Lung (tissue), 11 donors: ENCODE measurements at regions not wholly inside any gene's neighbourhood (a gene's known extent, or its start where the extent isn't known, plus 50 kb on each side); places are given as distances from the start of the nearest gene placed in this dataset.

ENCODE experiments used
- ATAC-seq: fragments of 200-7000 bp; cut with Tn5 transposase; one replicate; pipeline ENCODE4 v1.9.1; 2020; ENCODE audit warnings: moderate number of reproducible peaks; ENCODE audit not compliant: insufficient read depth, low FRiP score
- DNase-seq, 3 donors: peaks; one replicate each; pipeline ENCODE4 v3.0.0-alpha.2; 2013 to 2017
- H3K27ac ChIP-seq, 2 donors: one replicate each; pipeline ENCODE4 v1.5.1; 2013; ENCODE audit warnings: mild to moderate bottlenecking in 2 of 2, moderate library complexity in 2 of 2, control low read depth in 1 of 2, inconsistent platforms in 1 of 2, low read depth in 1 of 2, low read length in 1 of 2
- H3K27me3 ChIP-seq, 3 donors: one replicate each; pipeline ENCODE4 v1.5.1; 2013; ENCODE audit warnings: low read length in 2 of 3; ENCODE audit not compliant: control insufficient read depth in 3 of 3, insufficient read depth in 3 of 3
- H3K36me3 ChIP-seq, 4 donors: one replicate each; pipeline ENCODE4 v1.5.1; 2013; ENCODE audit warnings: low read length in 4 of 4, mild to moderate bottlenecking in 1 of 4, moderate library complexity in 1 of 4; ENCODE audit not compliant: control insufficient read depth in 4 of 4, insufficient read depth in 4 of 4
- H3K4me1 ChIP-seq, 5 donors: one replicate each; pipeline ENCODE4 v1.5.1; 2013; ENCODE audit warnings: low read length in 5 of 5, mild to moderate bottlenecking in 2 of 5, moderate library complexity in 1 of 5; ENCODE audit not compliant: control insufficient read depth in 5 of 5, insufficient read depth in 5 of 5
- H3K4me3 ChIP-seq: one replicate; pipeline ENCODE4 v1.5.1; 2013; ENCODE audit warnings: mild to moderate bottlenecking, control low read depth, moderate library complexity
- H3K9ac ChIP-seq, 2 donors: one replicate each; pipeline ENCODE4 v1.5.1; 2013; ENCODE audit warnings: low read length in 2 of 2, control low read depth in 1 of 2; ENCODE audit not compliant: insufficient read depth in 1 of 2
- H3K9me3 ChIP-seq, 4 donors: one replicate each; pipeline ENCODE4 v1.5.1; 2013; ENCODE audit warnings: low read length in 3 of 4, mild to moderate bottlenecking in 1 of 4, moderate library complexity in 1 of 4; ENCODE audit not compliant: control insufficient read depth in 4 of 4, insufficient read depth in 3 of 4
- WGBS, 2 donors: extraction: QIAGEN DNeasy Blood & Tissue Kit; methylation state at CpG; one replicate each; pipeline ENCODE4 v1.1.7; 2013; 5-methylcytosine and 5-hydroxymethylcytosine counted together
- TF ChIP-seq, protein P1 (sequence below): IDR thresholded peaks from 2 replicates; pipeline ENCODE4 v1.5.1; 2012; ENCODE audit warnings: mild to moderate bottlenecking; ENCODE audit errors: control extremely low read depth, extremely low read depth
- donor health status: control.
- donor health status: control.
- donor health status: Bipolar disorder and iron deficiency.
- donor health status: healthy.
- donor health status: DM: yes; HTN: yes; CAD: no.

DNA sequence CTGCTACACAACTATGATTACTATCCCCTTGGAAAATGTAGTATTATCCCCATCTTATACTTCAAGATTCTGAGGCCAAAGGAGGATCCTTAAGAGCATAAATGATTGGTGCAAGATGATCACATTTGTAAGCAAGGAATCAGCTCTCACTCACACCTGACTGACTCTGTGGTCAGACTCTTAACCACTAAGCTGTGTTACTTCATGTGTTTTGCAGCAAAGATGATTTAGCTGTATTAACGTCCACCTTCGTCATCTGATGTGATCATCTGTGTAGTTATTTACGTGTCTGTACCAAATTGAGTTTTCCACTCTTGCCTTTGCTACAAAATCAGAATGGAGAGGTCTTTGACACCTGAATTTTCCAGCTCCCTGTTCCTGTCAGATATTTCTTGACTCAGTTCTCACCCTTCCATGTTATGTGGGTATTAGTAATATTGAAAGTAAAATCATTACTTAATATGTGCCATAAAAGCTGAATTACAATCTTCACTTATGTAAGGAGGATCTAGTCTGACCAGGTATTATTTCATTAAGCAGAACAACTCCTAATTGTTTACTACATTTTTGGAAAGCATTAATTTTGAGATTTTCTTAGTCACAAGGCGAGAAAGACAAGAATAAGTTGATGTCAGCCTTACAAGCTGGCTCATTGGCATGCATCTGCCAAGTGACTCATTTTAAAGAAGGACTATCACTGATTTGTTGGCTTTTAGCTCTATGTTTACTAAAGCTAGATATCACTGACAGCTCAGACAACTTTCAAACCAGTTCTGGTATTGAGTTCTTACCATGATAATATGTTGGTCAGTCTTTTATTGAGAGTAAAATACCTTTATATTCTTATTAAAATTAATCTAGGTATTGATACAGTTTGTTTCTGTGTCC, 1279.8 kb upstream of the PCDH9 start:
- 83 to 90% methylated on average over 4 of the region's 4 CpGs for WGBS, 2 donors
- no peak for ATAC-seq
- Histone ChIP-seq H3K36me3 (no peaks in the 10 kb centered on the region), H3K4me3 (no peak overlapping the region), H3K9me3 (no peaks in the 10 kb centered on the region), H3K4me1 (no peaks in the 10 kb centered on the region), H3K9ac (no peak overlapping the region), H3K27ac (no peak overlapping the region), H3K27me3 (no peaks in the 10 kb centered on the region)
- DNase-seq, result no peak
- TF ChIP-seq, protein P1, sequence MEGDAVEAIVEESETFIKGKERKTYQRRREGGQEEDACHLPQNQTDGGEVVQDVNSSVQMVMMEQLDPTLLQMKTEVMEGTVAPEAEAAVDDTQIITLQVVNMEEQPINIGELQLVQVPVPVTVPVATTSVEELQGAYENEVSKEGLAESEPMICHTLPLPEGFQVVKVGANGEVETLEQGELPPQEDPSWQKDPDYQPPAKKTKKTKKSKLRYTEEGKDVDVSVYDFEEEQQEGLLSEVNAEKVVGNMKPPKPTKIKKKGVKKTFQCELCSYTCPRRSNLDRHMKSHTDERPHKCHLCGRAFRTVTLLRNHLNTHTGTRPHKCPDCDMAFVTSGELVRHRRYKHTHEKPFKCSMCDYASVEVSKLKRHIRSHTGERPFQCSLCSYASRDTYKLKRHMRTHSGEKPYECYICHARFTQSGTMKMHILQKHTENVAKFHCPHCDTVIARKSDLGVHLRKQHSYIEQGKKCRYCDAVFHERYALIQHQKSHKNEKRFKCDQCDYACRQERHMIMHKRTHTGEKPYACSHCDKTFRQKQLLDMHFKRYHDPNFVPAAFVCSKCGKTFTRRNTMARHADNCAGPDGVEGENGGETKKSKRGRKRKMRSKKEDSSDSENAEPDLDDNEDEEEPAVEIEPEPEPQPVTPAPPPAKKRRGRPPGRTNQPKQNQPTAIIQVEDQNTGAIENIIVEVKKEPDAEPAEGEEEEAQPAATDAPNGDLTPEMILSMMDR, result no peak

GRCh38 chr13:68506888-68507551, 1276.9 kb upstream of the PCDH9 start:
- no peaks in the 10 kb centered on the region for H3K27me3 ChIP-seq
- TF ChIP-seq, protein P1, result no peak
- no peaks in the 10 kb centered on the region for H3K9me3 ChIP-seq
- no peak overlapping the region for H3K4me3 ChIP-seq
- H3K4me1 ChIP-seq, result no peaks in the 10 kb centered on the region
- WGBS, 2 donors, result 65 to 77% methylated on average over 8 of the region's 8 CpGs
- DNase-seq, result no peak
- no peak overlapping the region for H3K27ac ChIP-seq
- no peak for ATAC-seq
- H3K9ac ChIP-seq, result no peak overlapping the region
- no peaks in the 10 kb centered on the region for H3K36me3 ChIP-seq

DNA sequence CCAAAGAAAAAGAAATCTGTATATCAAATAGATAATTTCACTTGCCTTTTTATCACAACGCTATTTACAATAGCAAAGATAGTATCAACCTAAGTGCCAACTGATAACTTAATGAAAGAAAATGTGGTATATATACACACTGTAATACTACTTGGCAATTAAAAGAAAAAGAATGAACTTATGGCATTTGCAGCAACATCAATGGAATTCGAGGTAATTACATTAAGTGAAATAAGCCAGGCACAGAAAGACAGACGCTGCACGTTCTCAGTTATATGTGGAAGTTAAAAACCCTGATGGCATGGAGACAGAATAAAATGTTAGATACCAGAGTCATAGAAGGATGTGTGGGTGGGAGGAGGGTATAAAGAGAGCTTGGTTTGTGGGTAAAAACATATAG, 1260.5 kb upstream of the PCDH9 start:
- Histone ChIP-seq H3K4me1 (no peaks in the 10 kb centered on the region), H3K27me3 (no peaks in the 10 kb centered on the region), H3K27ac (no peak overlapping the region), H3K9ac (no peak overlapping the region), H3K36me3 (no peaks in the 10 kb centered on the region), H3K9me3 (no peaks in the 10 kb centered on the region), H3K4me3 (no peak overlapping the region)
- DNase-seq, result no peak
- TF ChIP-seq, protein P1, result no peak
- WGBS, 2 donors, result 79 to 83% methylated on average over 4 of the region's 4 CpGs
- no peak for ATAC-seq
